H9 (cell line): ENCODE measurements at regions not wholly inside any gene's neighbourhood (a gene's known extent, or its start where the extent isn't known, plus 50 kb on each side); places are given as distances from the start of the nearest gene placed in this dataset.

ENCODE experiments used
- DNase-seq: peaks from one replicate; pipeline ENCODE4 v3.0.0-alpha.2; 2017
- H2AFZ ChIP-seq: one replicate; pipeline ENCODE4 v1.6.1; 2013; ENCODE audit warnings: mild to moderate bottlenecking, low read length, control low read depth, moderate library complexity
- H2AK5ac ChIP-seq: 2 replicates; pipeline ENCODE4 v1.6.1; 2013; ENCODE audit warnings: low read length, control low read depth, mixed read lengths; ENCODE audit not compliant: insufficient read length
- H2BK120ac ChIP-seq: one replicate; pipeline ENCODE4 v1.6.1; 2013; ENCODE audit warnings: low read depth, mild to moderate bottlenecking, low read length, control low read depth, inconsistent platforms; ENCODE audit not compliant: poor library complexity, severe bottlenecking
- H2BK12ac ChIP-seq: 2 replicates; pipeline ENCODE4 v1.6.1; 2013; ENCODE audit warnings: low read length, control low read depth, mixed read lengths, low read depth; ENCODE audit not compliant: insufficient read length
- H2BK15ac ChIP-seq: 2 replicates; pipeline ENCODE4 v1.6.1; 2013; ENCODE audit warnings: low read depth, low read length, control low read depth
- H2BK20ac ChIP-seq: one replicate; pipeline ENCODE4 v1.6.1; 2013; ENCODE audit warnings: low read depth, mild to moderate bottlenecking, low read length, control low read depth, inconsistent platforms; ENCODE audit not compliant: poor library complexity, severe bottlenecking
- H2BK5ac ChIP-seq: 2 replicates; pipeline ENCODE4 v1.6.1; 2013; ENCODE audit warnings: low read length, control low read depth, mixed read lengths; ENCODE audit not compliant: insufficient read length
- H3K14ac ChIP-seq: 2 replicates; pipeline ENCODE4 v1.6.1; 2013; ENCODE audit warnings: low read length, control low read depth; ENCODE audit not compliant: insufficient read depth
- H3K18ac ChIP-seq: 2 replicates; pipeline ENCODE4 v1.6.1; 2013; ENCODE audit warnings: low read depth, mild to moderate bottlenecking, mixed read lengths, low read length, control low read depth; ENCODE audit not compliant: insufficient read length
- H3K23ac ChIP-seq: 2 replicates; pipeline ENCODE4 v1.6.1; 2013; ENCODE audit warnings: low read length, control low read depth, mixed read lengths, low read depth; ENCODE audit not compliant: insufficient read length
- H3K23me2 ChIP-seq: 2 replicates; pipeline ENCODE4 v1.6.1; 2013; ENCODE audit warnings: low read depth, mild to moderate bottlenecking, mixed read lengths, low read length, control low read depth; ENCODE audit not compliant: insufficient read length, poor library complexity, severe bottlenecking
- H3K27ac ChIP-seq: 2 replicates; pipeline ENCODE4 v1.5.1; 2013; ENCODE audit warnings: low read length, control low read depth, mixed read lengths, low read depth; ENCODE audit not compliant: insufficient read length
- H3K27me3 ChIP-seq: 2 replicates; pipeline ENCODE4 v1.6.1; 2013; ENCODE audit warnings: low read length, control low read depth, inconsistent platforms; ENCODE audit not compliant: insufficient read depth
- H3K4ac ChIP-seq: 2 replicates; pipeline ENCODE4 v1.6.1; 2013; ENCODE audit warnings: low read depth, mild to moderate bottlenecking, control low read depth, inconsistent platforms, low read length, moderate library complexity
- H3K4me1 ChIP-seq: 2 replicates; pipeline ENCODE4 v1.6.1; 2013; ENCODE audit warnings: low read length, control low read depth, inconsistent platforms; ENCODE audit not compliant: insufficient read depth
- H3K4me2 ChIP-seq: 2 replicates; pipeline ENCODE4 v1.6.1; 2013; ENCODE audit warnings: low read length, control low read depth, mixed read lengths; ENCODE audit not compliant: insufficient read length, insufficient read depth
- H3K56ac ChIP-seq: 2 replicates; pipeline ENCODE4 v1.6.1; 2013; ENCODE audit warnings: low read depth, mild to moderate bottlenecking, mixed read lengths, low read length, control low read depth; ENCODE audit not compliant: insufficient read length
- H3K79me1 ChIP-seq: 2 replicates; pipeline ENCODE4 v1.6.1; 2013; ENCODE audit warnings: low read depth, mild to moderate bottlenecking, moderate library complexity, low read length, control low read depth, inconsistent platforms; ENCODE audit not compliant: insufficient read depth, poor library complexity, severe bottlenecking
- H3K79me2 ChIP-seq: 2 replicates; pipeline ENCODE4 v1.6.1; 2013; ENCODE audit warnings: low read length, control low read depth, inconsistent platforms; ENCODE audit not compliant: insufficient read depth
- H3K9ac ChIP-seq: 2 replicates; pipeline ENCODE4 v1.6.1; 2013; ENCODE audit warnings: low read length, control low read depth, mixed read lengths; ENCODE audit not compliant: insufficient read length; ENCODE audit errors: extremely low read depth
- H3K9me3 ChIP-seq: one replicate; pipeline ENCODE4 v1.6.1; 2013; ENCODE audit warnings: low read depth, low read length, inconsistent platforms; ENCODE audit not compliant: control insufficient read depth
- H3T11ph ChIP-seq: one replicate; pipeline ENCODE4 v1.6.1; 2013; ENCODE audit warnings: mild to moderate bottlenecking, low read length, control low read depth, inconsistent platforms
- H4K20me1 ChIP-seq: one replicate; pipeline ENCODE4 v1.6.1; 2013; ENCODE audit not compliant: control insufficient read depth, insufficient read length, insufficient read depth
- H4K5ac ChIP-seq: 2 replicates; pipeline ENCODE4 v1.6.1; 2013; ENCODE audit warnings: low read depth, mild to moderate bottlenecking, mixed read lengths, low read length, control low read depth; ENCODE audit not compliant: insufficient read length
- H4K8ac ChIP-seq: replicated peaks from 2 replicates; pipeline ENCODE4 v1.6.1; 2013; ENCODE audit warnings: low read length, control low read depth, mixed read lengths, low read depth; ENCODE audit not compliant: insufficient read length
- H4K91ac ChIP-seq: 2 replicates; pipeline ENCODE4 v1.6.1; 2013; ENCODE audit warnings: low read depth, mild to moderate bottlenecking, moderate library complexity, mixed read lengths, low read length, control low read depth; ENCODE audit not compliant: insufficient read length
- H3K27ac Mint-ChIP-seq, 3 experiments: 2 replicates in 2 of 3; 3 replicates in 1 of 3; pipeline ENCODE4 v1.8.0; 2020 to 2021; ENCODE audit warnings: mixed read lengths in 3 of 3, mild to moderate bottlenecking in 1 of 3, moderate library complexity in 1 of 3
- H3K27me3 Mint-ChIP-seq: 2 replicates; pipeline ENCODE4 v1.8.0; 2021; ENCODE audit warnings: low read depth, mild to moderate bottlenecking, moderate library complexity, mixed read lengths
- H3K36me3 Mint-ChIP-seq, 3 experiments: 2 replicates in 2 of 3; 3 replicates in 1 of 3; pipeline ENCODE4 v1.8.0; 2020 to 2021; ENCODE audit warnings: low read depth in 3 of 3, mixed read lengths in 3 of 3; ENCODE audit not compliant: insufficient read depth in 1 of 3
- H3K4me1 Mint-ChIP-seq, 2 experiments: 2 replicates each; pipeline ENCODE4 v1.8.0; 2020; ENCODE audit warnings: mixed read lengths in 2 of 2
- H3K4me3 Mint-ChIP-seq, 2 experiments: 2 replicates in 1 of 2; 3 replicates in 1 of 2; pipeline ENCODE4 v1.8.0; 2020 to 2021; ENCODE audit warnings: mild to moderate bottlenecking in 2 of 2, mixed read lengths in 2 of 2, moderate library complexity in 1 of 2
- H3K9me3 Mint-ChIP-seq, 2 experiments: 2 replicates in 1 of 2; 3 replicates in 1 of 2; pipeline ENCODE4 v1.8.0; 2020; ENCODE audit warnings: mild to moderate bottlenecking in 2 of 2, mixed read lengths in 2 of 2, moderate library complexity in 1 of 2
- CTCF ChIP-seq: fragments of 200-600 bp; sonication (generic); conservative IDR thresholded peaks from 3 replicates; pipeline ENCODE4 v1.8.0; 2021; ENCODE audit warnings: antibody characterized with exemption, mild to moderate bottlenecking
- WGBS: extraction: QIAGEN DNeasy Blood & Tissue Kit; methylation state at CpG from one replicate; pipeline ENCODE4 v1.1.7; 2013; ENCODE audit warnings: missing lambda C conversion rate, low lambda C conversion rate, mixed read lengths; ENCODE audit not compliant: insufficient read length; ENCODE audit errors: extremely low coverage; 5-methylcytosine and 5-hydroxymethylcytosine counted together

DNA sequence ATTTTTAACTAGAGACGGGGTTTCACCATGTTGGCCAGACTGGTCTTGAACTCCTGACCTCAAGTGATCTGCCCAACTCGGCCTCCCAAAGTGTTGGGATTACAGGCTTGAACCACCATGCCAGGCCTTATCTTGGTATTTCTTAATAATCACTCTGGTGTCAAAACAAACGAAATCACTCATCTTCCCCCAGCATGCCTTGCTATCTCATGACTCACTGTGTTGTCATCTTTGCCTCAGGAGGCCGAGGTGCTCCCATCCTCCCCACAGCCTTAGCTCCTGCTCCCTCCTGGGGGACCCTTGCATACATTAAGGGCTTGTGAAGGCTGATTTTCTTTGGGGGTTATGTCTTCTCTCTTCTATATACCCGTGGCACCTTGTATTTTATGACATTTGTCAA, 250.1 kb upstream of the DPP10 start:
- no peak overlapping the region for H3K4me3 Mint-ChIP-seq
- H3K4me1 Mint-ChIP-seq, result peaks cover 0 to 4% of the 10 kb centered on the region in 2 experiments; a peak in 2 of 4 replicates
- Histone ChIP-seq H3K4ac (no peak overlapping the region), H3K27ac (no peak overlapping the region), H3K9me3 (no peaks in the 10 kb centered on the region), H2AFZ (no peak overlapping the region), H2BK5ac (no peak overlapping the region), H2AK5ac (no peak overlapping the region), H3T11ph (no peak overlapping the region), H3K4me1 (no peaks in the 10 kb centered on the region), H3K18ac (no peak overlapping the region), H3K79me1 (no peaks in the 10 kb centered on the region), H4K5ac (no peak overlapping the region), H3K79me2 (no peaks in the 10 kb centered on the region), H3K9ac (no peak overlapping the region), H2BK20ac (no peak overlapping the region), H2BK120ac (no peak overlapping the region), H2BK15ac (no peak overlapping the region), H3K23me2 (no peaks in the 10 kb centered on the region), H3K27me3 (no peaks in the 10 kb centered on the region), H3K14ac (no peak overlapping the region), H4K20me1 (no peaks in the 10 kb centered on the region), H4K91ac (no peak overlapping the region), H3K4me2 (no peak overlapping the region), H3K23ac (no peak overlapping the region), H4K8ac (no peak overlapping the region), H3K56ac (no peak overlapping the region), H2BK12ac (no peak overlapping the region)
- no peaks in the 10 kb centered on the region for H3K27me3 Mint-ChIP-seq
- H3K9me3 Mint-ChIP-seq, result peaks cover 0 to 1% of the 10 kb centered on the region in 2 experiments; a peak in 2 of 5 replicates
- no peak for DNase-seq
- WGBS, result no CpG with 5 or more reads among the region's 5 CpGs
- TF ChIP-seq CTCF, result no peak
- H3K27ac Mint-ChIP-seq, result no peak overlapping the region
- no peaks in the 10 kb centered on the region; a peak in 1 of 7 replicates for H3K36me3 Mint-ChIP-seq
